ENCODE measurements at regions not wholly inside any gene's neighbourhood (a gene's known extent, or its start where the extent isn't known, plus 50 kb on each side); places are given as distances from the start of the nearest gene placed in this dataset.

DNA sequence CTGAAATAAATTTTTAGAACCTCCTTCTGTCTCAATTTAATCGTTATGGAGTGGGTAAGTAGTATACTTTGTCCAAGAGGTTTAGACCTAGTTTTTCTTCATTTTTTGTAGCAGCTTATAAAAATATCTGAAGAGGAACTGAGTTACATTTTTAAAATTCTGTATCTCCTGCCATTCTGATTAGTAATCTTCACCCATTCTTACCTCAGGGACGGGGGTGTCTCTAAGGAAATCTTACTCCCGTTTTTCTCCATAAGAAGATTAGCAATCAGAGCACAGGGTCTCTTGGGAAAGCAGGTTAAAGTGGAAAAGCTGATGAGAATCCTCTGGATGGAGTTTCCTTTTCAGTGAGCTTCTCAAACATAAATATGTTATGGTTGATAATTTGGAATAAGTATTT lies 259.3 kb upstream of the FAM83B start:
- TF ChIP-seq, protein P1, sequence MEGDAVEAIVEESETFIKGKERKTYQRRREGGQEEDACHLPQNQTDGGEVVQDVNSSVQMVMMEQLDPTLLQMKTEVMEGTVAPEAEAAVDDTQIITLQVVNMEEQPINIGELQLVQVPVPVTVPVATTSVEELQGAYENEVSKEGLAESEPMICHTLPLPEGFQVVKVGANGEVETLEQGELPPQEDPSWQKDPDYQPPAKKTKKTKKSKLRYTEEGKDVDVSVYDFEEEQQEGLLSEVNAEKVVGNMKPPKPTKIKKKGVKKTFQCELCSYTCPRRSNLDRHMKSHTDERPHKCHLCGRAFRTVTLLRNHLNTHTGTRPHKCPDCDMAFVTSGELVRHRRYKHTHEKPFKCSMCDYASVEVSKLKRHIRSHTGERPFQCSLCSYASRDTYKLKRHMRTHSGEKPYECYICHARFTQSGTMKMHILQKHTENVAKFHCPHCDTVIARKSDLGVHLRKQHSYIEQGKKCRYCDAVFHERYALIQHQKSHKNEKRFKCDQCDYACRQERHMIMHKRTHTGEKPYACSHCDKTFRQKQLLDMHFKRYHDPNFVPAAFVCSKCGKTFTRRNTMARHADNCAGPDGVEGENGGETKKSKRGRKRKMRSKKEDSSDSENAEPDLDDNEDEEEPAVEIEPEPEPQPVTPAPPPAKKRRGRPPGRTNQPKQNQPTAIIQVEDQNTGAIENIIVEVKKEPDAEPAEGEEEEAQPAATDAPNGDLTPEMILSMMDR (IDR thresholded peaks at IDR 0.05; ENCODE audit: extremely low read depth, missing control alignments), result no peak

DNA sequence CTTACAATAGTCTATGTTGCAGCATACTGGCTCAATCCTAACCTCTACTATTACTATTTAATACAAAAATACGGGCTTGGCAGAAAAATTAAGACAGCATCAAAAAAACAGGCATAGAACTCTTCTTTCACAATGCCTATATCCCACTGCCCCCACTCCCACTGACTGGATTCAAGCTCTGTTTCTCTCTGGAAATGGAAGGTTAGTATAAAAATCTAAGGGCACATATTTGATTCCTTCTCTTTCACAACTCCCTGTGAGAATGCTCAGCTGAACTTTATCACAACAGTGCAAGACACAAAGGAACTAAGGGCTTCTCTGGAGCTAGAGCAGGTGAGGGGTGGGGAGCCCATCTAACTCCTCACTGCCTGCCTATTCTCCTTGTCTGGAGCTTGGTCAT lies 258.4 kb upstream of the FAM83B start:
- no peak for DNase-seq (ENCODE audit: low spot score)
- TF ChIP-seq, protein P1 (IDR thresholded peaks at IDR 0.05; ENCODE audit: extremely low read depth, missing control alignments), result no peak

More for the DNA sequence above, 259.3 kb upstream of the FAM83B start:
- no peak for DNase-seq (ENCODE audit: low spot score)

DNA sequence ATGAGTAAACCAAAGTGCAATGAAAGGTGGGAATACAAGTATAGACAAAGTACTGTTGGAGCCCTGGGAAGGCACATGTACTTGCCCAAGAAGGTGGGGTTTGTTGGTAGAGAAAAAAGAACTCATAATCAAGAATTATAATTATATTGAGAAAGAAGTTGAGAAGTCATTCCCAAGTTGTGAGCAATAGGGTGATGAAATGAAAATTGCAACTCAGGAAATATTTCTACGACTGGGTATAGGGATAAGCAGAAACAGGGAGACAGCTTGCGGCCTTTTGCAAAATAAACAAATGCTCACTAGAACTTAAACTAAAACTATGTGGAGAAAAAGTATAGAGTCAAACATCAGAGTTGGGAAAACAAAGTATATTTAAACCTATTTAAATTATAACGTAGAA lies 250.7 kb upstream of the FAM83B start:
- TF ChIP-seq, protein P1 (IDR thresholded peaks at IDR 0.05; ENCODE audit: extremely low read depth, missing control alignments), result no peak
- no peak for DNase-seq (ENCODE audit: low spot score)

DNA sequence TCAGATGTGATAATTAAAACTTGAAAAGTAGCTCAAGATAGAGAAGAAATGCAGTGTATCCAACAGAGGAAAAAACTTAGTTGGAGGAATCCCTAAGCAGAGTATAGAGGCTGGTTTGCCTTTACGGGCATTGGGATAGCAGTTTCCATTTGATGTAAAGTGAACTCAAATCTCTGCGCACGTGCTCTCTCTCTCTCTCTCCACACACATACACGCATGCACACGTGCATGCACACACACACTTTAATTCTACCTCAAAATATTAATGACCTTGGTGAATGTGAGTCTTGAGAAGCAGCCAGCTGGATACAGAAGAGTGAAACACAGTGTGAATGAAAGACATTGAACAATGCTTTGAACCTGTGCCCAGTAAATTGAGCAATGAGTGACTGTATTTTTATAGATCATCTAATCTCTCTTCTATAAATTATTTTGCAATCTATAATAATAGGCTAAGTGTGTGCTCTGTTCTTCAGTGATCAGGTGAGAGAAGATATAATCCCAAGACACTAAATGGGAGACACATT lies 247.7 kb upstream of the FAM83B start:
- DNase-seq (ENCODE audit: low spot score), result no peak
- TF ChIP-seq, protein P1 (IDR thresholded peaks at IDR 0.05; ENCODE audit: extremely low read depth, missing control alignments), result no peak

DNA sequence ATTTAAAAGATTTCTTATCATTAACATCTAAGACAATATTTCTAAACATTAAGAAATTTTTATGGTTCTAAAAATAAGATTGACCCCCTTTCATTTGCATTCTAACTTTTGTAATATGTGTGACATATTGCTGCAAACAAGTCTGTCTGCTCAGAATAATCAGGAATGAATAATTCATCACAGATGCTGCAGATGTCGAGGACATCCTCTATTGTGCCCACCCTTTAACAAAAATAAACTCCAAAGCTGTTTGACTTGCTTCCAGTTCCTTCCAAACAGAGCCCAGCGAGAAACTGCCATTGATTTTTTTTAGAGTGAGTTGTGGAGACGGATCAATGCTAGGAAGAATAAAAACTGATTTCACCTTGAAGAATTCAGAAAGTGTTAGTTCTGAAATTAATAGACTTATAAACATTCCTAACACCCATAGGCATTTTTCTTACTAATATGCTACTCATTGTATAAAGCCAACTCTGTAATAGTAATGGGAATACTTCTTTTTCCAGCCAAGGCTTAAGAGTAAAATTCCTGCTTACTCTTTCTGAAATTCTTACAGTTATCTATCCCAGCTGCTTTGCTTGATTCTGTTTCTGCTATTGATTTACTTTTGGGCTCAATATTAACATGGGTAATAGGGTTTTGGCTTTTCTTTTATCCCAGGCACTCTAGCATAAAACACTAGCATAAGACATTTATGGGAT lies 244.8 kb upstream of the FAM83B start:
- TF ChIP-seq, protein P1 (IDR thresholded peaks at IDR 0.05; ENCODE audit: extremely low read depth, missing control alignments), result no peak
- DNase-seq (ENCODE audit: low spot score), result no peak

DNA sequence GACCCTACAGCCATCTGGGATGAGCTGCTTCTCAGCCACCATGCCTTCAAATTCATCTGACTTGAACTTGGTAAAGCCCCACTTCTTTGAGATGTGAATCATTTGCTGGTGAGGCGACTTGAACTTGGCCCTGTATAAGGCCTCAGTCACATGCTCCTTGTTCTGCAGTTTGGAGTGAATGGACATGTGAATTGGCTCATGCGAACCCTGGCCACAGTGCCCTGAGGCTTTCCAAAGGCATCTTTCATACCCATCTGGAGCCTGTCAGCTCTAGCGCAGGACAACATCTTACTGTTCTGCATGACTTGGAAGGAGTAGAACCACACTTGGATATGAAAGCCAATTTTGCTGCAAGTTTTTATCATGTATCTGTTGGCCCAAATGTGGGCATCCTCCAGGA lies 244.0 kb upstream of the FAM83B start:
- TF ChIP-seq, protein P1 (IDR thresholded peaks at IDR 0.05; ENCODE audit: extremely low read depth, missing control alignments), result no peak
- no peak for DNase-seq (ENCODE audit: low spot score)

DNA sequence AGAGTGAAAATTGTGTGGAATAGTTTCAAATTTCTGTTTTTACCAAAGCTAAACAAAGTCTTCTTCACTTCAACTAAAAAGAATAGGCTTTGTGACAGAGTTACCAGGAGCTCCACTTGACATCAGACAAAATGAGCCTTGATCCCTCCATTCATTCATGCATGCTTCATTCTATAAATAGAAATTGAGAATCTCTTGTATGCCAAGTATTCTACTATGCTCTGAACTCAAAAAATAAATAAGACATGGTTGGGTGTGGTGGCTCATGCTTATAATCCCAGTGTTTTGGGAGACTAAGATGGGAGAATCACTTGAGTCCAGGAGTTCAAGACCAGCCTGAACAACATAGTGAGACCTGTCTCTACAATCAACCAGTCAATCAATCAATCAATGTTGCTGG lies 236.6 kb upstream of the FAM83B start:
- TF ChIP-seq, protein P1 (IDR thresholded peaks at IDR 0.05; ENCODE audit: extremely low read depth, missing control alignments), result no peak
- no peak for DNase-seq (ENCODE audit: low spot score)
